CD8-positive, alpha-beta memory T cell (primary cell): ENCODE measurements at regions not wholly inside any gene's neighbourhood (a gene's known extent, or its start where the extent isn't known, plus 50 kb on each side); places are given as distances from the start of the nearest gene placed in this dataset.
"Not testable (repeated sequence)": the region's sequence is repeated elsewhere in the genome, so short reads cannot be mapped to it uniquely, and the experiment has no call there.

Experiments
- CTCF ChIA-PET: fragments of 350-600 bp; sonication (Branson Sonifier 250); formaldehyde crosslinking; loops from one replicate; lab custom pipeline; 2021; ENCODE audit warnings: antibody characterized with exemption; lab: Charles Lee
- POLR2A ChIA-PET: fragments of 350-600 bp; sonication (Branson Sonifier 250); formaldehyde crosslinking; loops from one replicate; lab custom pipeline; 2021; ENCODE audit warnings: antibody characterized with exemption; lab: Charles Lee
- DNase-seq, 5 donors: peaks; one replicate each; pipeline versions ENCODE4 v3.0.0 to v3.0.0-alpha.2; 2020 to 2022; ENCODE audit warnings: mixed read lengths in 1 of 5
- H3K27ac ChIP-seq: one replicate; pipeline ENCODE4 v1.7.0; 2013; ENCODE audit warnings: low read depth, mild to moderate bottlenecking, low read length, moderate library complexity
- H3K27me3 ChIP-seq: 2 replicates; pipeline ENCODE4 v1.7.0; 2013; ENCODE audit warnings: low read length, mild to moderate bottlenecking; ENCODE audit not compliant: insufficient read depth, poor library complexity, severe bottlenecking
- H3K36me3 ChIP-seq: 2 replicates; pipeline ENCODE4 v1.7.0; 2013; ENCODE audit warnings: mild to moderate bottlenecking, low read length, moderate library complexity; ENCODE audit not compliant: insufficient read depth
- H3K4me1 ChIP-seq: 2 replicates; pipeline ENCODE4 v1.7.0; 2013; ENCODE audit warnings: mild to moderate bottlenecking, low read length, moderate library complexity; ENCODE audit not compliant: insufficient read depth
- H3K4me3 ChIP-seq: 2 replicates; pipeline ENCODE4 v1.7.0; 2013; ENCODE audit warnings: mild to moderate bottlenecking, low read length
- H3K9me3 ChIP-seq: 2 replicates; pipeline ENCODE4 v1.7.0; 2013; ENCODE audit warnings: mild to moderate bottlenecking, low read length
- H3K27ac Mint-ChIP-seq, 8 donors: one replicate each; pipeline ENCODE4 v1.8.0; 2020 to 2021; ENCODE audit warnings: mixed read lengths in 8 of 8, mild to moderate bottlenecking in 6 of 8, inconsistent platforms in 3 of 8, moderate library complexity in 3 of 8
- H3K27me3 Mint-ChIP-seq, 2 donors: one replicate each; pipeline ENCODE4 v1.8.0; 2020 to 2021; ENCODE audit warnings: mixed read lengths in 2 of 2, mild to moderate bottlenecking in 1 of 2, moderate library complexity in 1 of 2
- H3K36me3 Mint-ChIP-seq, 3 donors: one replicate each; pipeline ENCODE4 v1.8.0; 2020 to 2021; ENCODE audit warnings: mixed read lengths in 3 of 3, inconsistent platforms in 1 of 3, mild to moderate bottlenecking in 1 of 3
- H3K4me1 Mint-ChIP-seq, 3 donors: one replicate each; pipeline ENCODE4 v1.8.0; 2020 to 2021; ENCODE audit warnings: mixed read lengths in 3 of 3, inconsistent platforms in 1 of 3, mild to moderate bottlenecking in 1 of 3
- H3K4me3 Mint-ChIP-seq, 7 donors: one replicate each; pipeline ENCODE4 v1.8.0; 2020 to 2021; ENCODE audit warnings: mixed read lengths in 7 of 7, mild to moderate bottlenecking in 6 of 7, moderate library complexity in 4 of 7, inconsistent platforms in 2 of 7
- H3K9me3 Mint-ChIP-seq, 5 donors: one replicate each; pipeline ENCODE4 v1.8.0; 2020 to 2022; ENCODE audit warnings: mixed read lengths in 5 of 5, mild to moderate bottlenecking in 3 of 5, moderate library complexity in 2 of 5, inconsistent platforms in 1 of 5

DNA sequence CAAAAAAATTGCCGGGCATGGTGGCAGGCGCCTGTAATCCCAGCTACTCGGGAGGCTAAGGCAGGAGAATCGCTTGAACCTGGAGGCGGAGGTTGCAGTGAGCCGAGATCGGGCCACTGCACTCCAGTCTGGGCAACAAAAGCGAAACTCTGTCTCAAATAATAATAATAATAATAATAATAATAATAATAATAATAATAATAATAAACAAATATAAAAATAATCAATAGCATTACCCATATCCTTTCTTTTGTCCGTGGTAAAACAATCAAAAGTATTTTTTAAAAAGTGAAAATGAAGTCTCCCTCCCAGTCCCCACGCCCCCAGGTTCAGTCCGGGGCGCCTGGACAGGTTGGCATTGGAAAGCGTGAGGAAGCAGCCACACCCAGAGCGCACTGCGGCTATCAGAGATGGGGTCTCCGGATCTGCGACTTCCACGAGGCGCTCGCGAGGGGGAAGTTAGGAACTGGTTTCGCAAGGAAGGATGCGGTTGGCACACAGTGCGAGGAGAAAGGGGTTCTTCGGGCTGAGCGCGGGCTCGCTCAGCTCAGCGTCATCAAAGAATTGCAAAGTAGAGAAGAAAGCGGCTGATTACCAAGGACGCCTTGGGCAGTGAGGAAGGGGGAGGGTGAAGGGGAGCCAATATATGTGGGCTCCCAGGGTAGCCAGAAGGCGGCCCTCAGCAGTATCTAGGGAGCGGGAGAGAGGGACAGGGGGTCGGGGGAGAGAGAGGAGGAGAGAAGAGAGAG, 69.5 kb upstream of the EPHB3 start:
- H3K4me1 ChIP-seq: no peaks in the 10 kb centered on the region
- CTCF ChIA-PET: no interaction called here
- POLR2A ChIA-PET: no interaction called here

GRCh38 chr3:184496933-184497332, 64.7 kb upstream of the EPHB3 start:
- peaks cover 0 to 4% (median 0%) of the 10 kb centered on the region in 3 donors for H3K36me3 Mint-ChIP-seq
- Histone ChIP-seq H3K27ac (no peak overlapping the region), H3K4me3 (no peak overlapping the region), H3K36me3 (no peaks in the 10 kb centered on the region), H3K27me3 (peaks cover 11% of the 10 kb centered on the region), H3K4me1 (no peaks in the 10 kb centered on the region), H3K9me3 (no peaks in the 10 kb centered on the region)
- CTCF ChIA-PET: no interaction called here
- no peak for DNase-seq
- POLR2A ChIA-PET: no interaction called here
- H3K27ac Mint-ChIP-seq: no peak overlapping the region
- H3K27me3 Mint-ChIP-seq: peaks cover 35 to 61% of the 10 kb centered on the region in 2 donors
- peaks cover 0 to under 1% (median 0%) of the 10 kb centered on the region in 5 donors for H3K9me3 Mint-ChIP-seq
- no peak overlapping the region for H3K4me3 Mint-ChIP-seq
- peaks cover 0 to 10% (median 6%) of the 10 kb centered on the region in 3 donors for H3K4me1 Mint-ChIP-seq

More for the DNA sequence above, 69.5 kb upstream of the EPHB3 start:
- Mint-ChIP-seq H3K36me3 (no peaks in the 10 kb centered on the region), H3K4me3 (peak overlapping the region in 2 of 7 donors; percentile 83 to 88), H3K4me1 (peaks cover 0 to 10% (median 6%) of the 10 kb centered on the region in 3 donors), H3K27me3 (peaks cover 27 to 72% of the 10 kb centered on the region in 2 donors), H3K9me3 (no peaks in the 10 kb centered on the region), H3K27ac (peak overlapping the region in 1 of 8 donors; percentile 29)
- peak in 1 of 5 donors; percentile 23 for DNase-seq
- Histone ChIP-seq H3K9me3 (no peaks in the 10 kb centered on the region), H3K36me3 (no peaks in the 10 kb centered on the region), H3K27me3 (peaks cover 4% of the 10 kb centered on the region), H3K27ac (no peak overlapping the region), H3K4me3 (no peak overlapping the region)

- CTCF ChIA-PET: no interaction called here
Observed at GRCh38 chr3:184497804-184498203, 63.8 kb upstream of the EPHB3 start.

GRCh38 chr3:184498986-184499606, 62.5 kb upstream of the EPHB3 start:
- Mint-ChIP-seq H3K36me3 (peaks cover 0 to 8% (median 0%) of the 10 kb centered on the region in 3 donors), H3K27ac (no peak overlapping the region), H3K9me3 (peaks cover 0 to 8% (median 4%) of the 10 kb centered on the region in 5 donors), H3K27me3 (peaks cover 23 to 57% of the 10 kb centered on the region in 2 donors), H3K4me3 (no peak overlapping the region), H3K4me1 (no peaks in the 10 kb centered on the region)
- POLR2A ChIA-PET: no interaction called here
- CTCF ChIA-PET: interaction anchor here (2.2 kb wide), 1 partner anchor 15 kb away, joined by 8 read pairs; no protein-coding TSS in a partner anchor
- DNase-seq: no peak
- peaks cover 7% of the 10 kb centered on the region for H3K27me3 ChIP-seq
- no peaks in the 10 kb centered on the region for H3K4me1 ChIP-seq
- no peaks in the 10 kb centered on the region for H3K36me3 ChIP-seq
- H3K27ac ChIP-seq: no peak overlapping the region
- H3K4me3 ChIP-seq: no peak overlapping the region
- H3K9me3 ChIP-seq: no peaks in the 10 kb centered on the region

More at GRCh38 chr3:184497804-184498203, 63.8 kb upstream of the EPHB3 start:
- Histone ChIP-seq H3K36me3 (no peaks in the 10 kb centered on the region), H3K27me3 (peaks cover 11% of the 10 kb centered on the region), H3K4me3 (no peak overlapping the region), H3K9me3 (no peaks in the 10 kb centered on the region), H3K4me1 (no peaks in the 10 kb centered on the region), H3K27ac (no peak overlapping the region)
- Mint-ChIP-seq H3K36me3 (peaks cover 0 to 8% (median 0%) of the 10 kb centered on the region in 3 donors), H3K27ac (no peak overlapping the region), H3K9me3 (peaks cover 0 to 6% (median 4%) of the 10 kb centered on the region in 5 donors), H3K4me1 (peaks cover 0 to 4% (median 0%) of the 10 kb centered on the region in 3 donors), H3K4me3 (no peak overlapping the region), H3K27me3 (peaks cover 32 to 60% of the 10 kb centered on the region in 2 donors)
- POLR2A ChIA-PET: no interaction called here
- DNase-seq: no peak

GRCh38 chr3:184500344-184500923, 61.2 kb upstream of the EPHB3 start:
- no peak overlapping the region for H3K27ac Mint-ChIP-seq
- Histone ChIP-seq H3K9me3 (no peaks in the 10 kb centered on the region), H3K4me3 (no peak overlapping the region), H3K27me3 (peaks cover 7% of the 10 kb centered on the region), H3K27ac (no peak overlapping the region), H3K4me1 (no peaks in the 10 kb centered on the region), H3K36me3 (no peaks in the 10 kb centered on the region)
- no peak overlapping the region for H3K4me3 Mint-ChIP-seq
- H3K36me3 Mint-ChIP-seq: peaks cover 0 to 8% (median 0%) of the 10 kb centered on the region in 3 donors
- H3K9me3 Mint-ChIP-seq: peaks cover 0 to 8% (median 4%) of the 10 kb centered on the region in 5 donors
- no peak for DNase-seq
- ChIA-PET POLR2A (no interaction called here), CTCF (interaction anchor here (2.2 kb wide), 1 partner anchor 14 kb away, joined by 8 read pairs; no protein-coding TSS in a partner anchor)
- no peaks in the 10 kb centered on the region for H3K4me1 Mint-ChIP-seq
- peaks cover 22 to 50% of the 10 kb centered on the region in 2 donors for H3K27me3 Mint-ChIP-seq

GRCh38 chr3:184502123-184502667, 59.4 kb upstream of the EPHB3 start:
- no peak overlapping the region for H3K27ac Mint-ChIP-seq
- Histone ChIP-seq H3K27ac (no peak overlapping the region), H3K36me3 (no peaks in the 10 kb centered on the region), H3K4me1 (no peaks in the 10 kb centered on the region), H3K9me3 (no peaks in the 10 kb centered on the region), H3K27me3 (peaks cover 7% of the 10 kb centered on the region), H3K4me3 (no peak overlapping the region)
- H3K9me3 Mint-ChIP-seq: peaks cover 0 to 8% (median 4%) of the 10 kb centered on the region in 5 donors
- no peak overlapping the region for H3K4me3 Mint-ChIP-seq
- peaks cover 0 to 8% (median 0%) of the 10 kb centered on the region in 3 donors for H3K36me3 Mint-ChIP-seq
- H3K27me3 Mint-ChIP-seq: peaks cover 22 to 50% of the 10 kb centered on the region in 2 donors
- no peaks in the 10 kb centered on the region for H3K4me1 Mint-ChIP-seq
- POLR2A ChIA-PET: no interaction called here
- no peak for DNase-seq
- CTCF ChIA-PET: no interaction called here

- H3K9me3 ChIP-seq, H3K27ac Mint-ChIP-seq, CTCF ChIA-PET, H3K27me3 ChIP-seq, DNase-seq, H3K36me3 Mint-ChIP-seq, H3K4me1 Mint-ChIP-seq, POLR2A ChIA-PET, H3K4me3 ChIP-seq, H3K27ac ChIP-seq, H3K4me3 Mint-ChIP-seq, H3K9me3 Mint-ChIP-seq, H3K36me3 ChIP-seq, H3K4me1 ChIP-seq: not testable (repeated sequence)
- H3K27me3 Mint-ChIP-seq: peaks cover 27 to 53% of the 10 kb centered on the region in 2 donors
Observed at GRCh38 chr3:184502841-184503240, 58.7 kb upstream of the EPHB3 start.
